Retina (tissue), 1 donor: ENCODE measurements at regions not wholly inside any gene's neighbourhood (a gene's known extent, or its start where the extent isn't known, plus 50 kb on each side); places are given as distances from the start of the nearest gene placed in this dataset.

Experiments
- DNase-seq: peaks from one replicate; pipeline ENCODE4 v3.0.0-alpha.2; 2016

GRCh38 chr12:72082986-72083820 lies 144.6 kb downstream of the TPH2 start:
- DNase-seq, result peak; percentile 51

- DNase-seq, result no peak
Measured at GRCh38 chr12:72084061-72084460, 145.4 kb downstream of the TPH2 start.

DNA sequence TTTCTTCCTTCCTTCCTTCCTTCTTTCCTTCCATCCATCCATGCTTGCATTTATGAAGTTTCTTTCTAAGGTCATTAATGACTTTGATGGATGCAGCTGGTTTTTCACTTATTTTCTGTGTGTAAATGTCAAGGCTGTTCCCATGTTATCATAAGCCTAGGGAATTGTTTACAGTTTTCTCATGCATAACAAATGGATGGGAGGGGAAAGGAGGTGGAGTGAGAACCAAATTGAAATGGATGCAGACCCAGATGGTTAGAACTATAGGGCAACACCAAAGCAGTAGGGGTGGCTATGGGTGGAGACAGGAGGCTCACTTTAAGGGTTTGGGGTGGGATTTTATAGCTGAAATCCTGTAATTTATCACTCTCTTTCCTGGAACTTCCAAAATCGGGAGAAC lies 146.2 kb downstream of the TPH2 start:
- DNase-seq, result no peak

- DNase-seq, result no peak
Measured at GRCh38 chr12:72089678-72090077, 151.0 kb downstream of the TPH2 start.

- DNase-seq, result no peak
Measured at GRCh38 chr12:72093424-72093823, 154.8 kb downstream of the TPH2 start.

DNA sequence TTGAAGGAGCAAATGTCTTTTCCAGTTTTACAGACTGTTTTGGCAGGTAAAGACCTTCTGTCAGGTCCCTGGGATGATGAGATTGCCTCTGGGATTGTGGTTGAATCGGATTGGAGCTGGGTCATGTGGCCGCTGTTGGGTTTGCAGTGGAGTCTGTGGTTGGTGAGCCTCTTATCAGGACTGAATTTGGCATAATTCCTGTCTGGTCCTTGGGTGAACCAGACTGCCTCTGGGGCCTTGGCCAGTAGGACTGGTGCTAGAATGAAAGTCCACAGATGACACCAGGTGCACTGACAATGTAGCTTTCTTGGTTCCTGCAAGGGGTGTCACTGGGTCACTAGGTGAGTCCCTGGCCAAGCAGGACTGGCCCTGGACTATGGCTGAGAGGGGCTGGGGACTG lies 155.3 kb downstream of the TPH2 start:
- DNase-seq, result no peak

DNA sequence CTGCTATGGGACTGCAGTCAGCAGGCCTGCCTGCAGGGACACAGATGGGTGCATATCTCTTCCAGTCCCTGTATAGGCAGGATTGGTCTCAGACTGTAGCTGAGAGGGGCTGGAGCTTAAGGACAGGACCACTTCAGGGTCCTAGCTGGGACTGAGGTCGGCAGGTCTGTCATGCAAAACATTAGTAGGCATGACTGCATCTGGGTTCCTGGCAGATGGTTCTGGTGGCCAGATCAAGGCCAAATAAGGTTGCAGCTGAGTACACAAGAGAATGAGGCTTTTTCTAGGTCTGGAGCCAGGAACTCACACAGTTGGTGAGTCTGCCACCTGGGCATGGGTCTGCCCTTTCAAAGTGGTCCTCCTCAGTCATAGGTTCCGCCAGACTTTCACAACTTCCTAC lies 155.8 kb downstream of the TPH2 start:
- DNase-seq, result no peak

DNA sequence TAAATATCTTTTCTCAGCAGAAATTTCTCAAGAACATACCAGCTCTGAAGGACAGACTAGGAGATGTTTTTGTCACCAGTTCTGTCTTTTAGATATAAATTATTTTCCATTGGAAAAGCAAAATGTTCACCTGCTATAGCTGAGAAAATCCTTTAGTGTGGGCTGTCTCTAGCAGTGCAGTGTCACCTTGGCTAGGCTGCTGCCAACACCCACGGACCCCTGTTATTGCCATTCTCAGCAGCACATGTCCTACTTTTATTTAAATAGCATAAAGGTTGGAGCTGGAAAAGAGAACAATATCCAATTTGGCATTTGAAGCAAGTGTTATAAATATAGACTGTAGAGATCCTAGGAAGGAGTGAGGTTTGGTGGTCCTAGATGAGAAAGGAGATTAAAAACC lies 156.4 kb downstream of the TPH2 start:
- DNase-seq, result no peak

DNA sequence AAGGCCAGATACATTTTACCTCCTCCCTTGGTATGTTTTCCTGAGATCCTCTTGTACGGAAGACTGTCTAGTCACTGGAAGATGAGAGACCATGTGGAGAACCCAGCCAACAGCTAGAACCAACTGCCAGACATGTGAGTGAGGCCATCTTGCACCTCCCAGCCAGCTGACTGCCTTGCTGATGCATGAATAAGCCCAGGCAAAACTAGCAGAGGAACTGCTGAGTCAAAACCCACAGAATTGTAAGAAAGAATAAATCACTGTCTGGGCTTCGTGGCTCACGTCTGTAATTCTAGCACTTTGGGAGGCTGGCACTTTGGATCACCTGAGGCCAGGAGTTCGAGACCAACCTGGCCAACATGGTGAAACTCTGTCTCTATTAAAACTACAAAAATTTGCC lies 160.0 kb downstream of the TPH2 start:
- no peak for DNase-seq

DNA sequence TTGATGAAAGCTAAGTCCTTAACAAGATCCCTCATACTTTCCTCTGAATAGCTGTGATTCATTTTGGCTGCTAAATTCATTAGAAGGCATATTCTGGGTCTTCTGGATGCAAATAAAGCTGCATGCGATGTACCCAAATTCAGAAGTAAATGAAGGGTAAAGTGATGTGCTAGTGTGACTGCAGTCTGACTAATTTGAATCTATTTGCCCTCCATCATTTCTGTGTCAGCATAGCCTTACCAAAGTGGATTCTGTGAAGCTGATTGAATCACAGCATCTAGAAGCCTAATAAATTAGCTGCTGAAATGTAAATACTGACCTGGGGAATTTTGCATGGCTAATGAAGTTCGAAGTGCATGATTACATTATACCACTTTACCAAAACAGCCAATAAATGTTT lies 162.2 kb downstream of the TPH2 start:
- DNase-seq, result no peak

GRCh38 chr12:72102150-72102549 lies 163.5 kb downstream of the TPH2 start:
- DNase-seq, result no peak

- no peak for DNase-seq
Measured at GRCh38 chr12:72105849-72106248, 166.3 kb upstream of the TRHDE start.

- peak; percentile 61 for DNase-seq
Measured at GRCh38 chr12:72110937-72111650, 161.1 kb upstream of the TRHDE start.

DNA sequence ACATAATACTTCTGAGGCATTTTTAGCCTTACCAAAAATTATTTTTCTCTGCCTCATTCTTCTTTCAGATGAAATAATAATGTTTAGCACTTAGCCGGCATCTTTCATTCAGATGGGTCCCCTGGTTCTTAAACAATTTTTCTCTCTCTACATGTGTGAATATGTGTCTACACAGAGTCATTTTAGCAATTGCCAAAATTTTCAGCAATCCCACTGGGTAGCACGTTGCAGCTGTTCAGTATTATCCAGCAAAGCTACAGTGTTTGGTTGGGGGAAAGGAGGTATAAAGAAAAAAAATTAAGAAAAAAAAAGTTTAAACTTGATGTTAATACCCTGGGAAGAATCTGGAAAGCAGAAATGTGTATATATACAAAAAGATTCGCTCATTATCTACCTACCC lies 160.5 kb upstream of the TRHDE start:
- peak; percentile 21 for DNase-seq

DNA sequence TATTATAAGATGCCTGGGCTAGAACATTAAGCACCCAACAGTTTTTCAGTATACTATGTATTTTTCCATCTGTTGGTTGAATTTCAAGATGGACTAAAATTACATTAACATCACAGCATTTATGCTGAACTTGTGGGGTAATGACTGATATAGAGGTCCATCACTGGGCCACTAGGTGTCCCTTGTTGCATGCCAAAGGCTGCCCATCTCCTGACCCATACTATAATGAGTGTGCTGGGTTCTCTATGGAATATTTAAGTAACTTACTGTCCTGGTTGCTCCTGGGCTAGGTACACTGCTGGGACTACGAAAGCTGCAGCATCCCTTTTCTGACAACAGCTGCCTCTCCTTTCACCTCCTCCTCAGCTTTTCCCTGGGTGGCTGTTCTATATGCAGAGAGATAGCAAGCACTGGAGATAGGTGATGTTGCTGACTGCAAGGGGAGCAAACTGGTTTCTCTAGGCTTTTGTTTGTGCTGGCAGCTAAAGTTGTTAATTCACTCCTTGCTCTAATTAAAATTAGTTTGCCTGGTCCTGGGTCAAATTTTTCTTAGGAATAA lies 138.6 kb upstream of the TRHDE start:
- peak; percentile 24 for DNase-seq

GRCh38 chr12:72134246-72135020 lies 137.7 kb upstream of the TRHDE start:
- DNase-seq, result no peak

GRCh38 chr12:72135021-72135301 lies 137.2 kb upstream of the TRHDE start:
- no peak for DNase-seq

- DNase-seq, result no peak
Measured at GRCh38 chr12:72136792-72137191, 135.4 kb upstream of the TRHDE start.

GRCh38 chr12:72139411-72139810 lies 132.8 kb upstream of the TRHDE start:
- DNase-seq, result no peak

DNA sequence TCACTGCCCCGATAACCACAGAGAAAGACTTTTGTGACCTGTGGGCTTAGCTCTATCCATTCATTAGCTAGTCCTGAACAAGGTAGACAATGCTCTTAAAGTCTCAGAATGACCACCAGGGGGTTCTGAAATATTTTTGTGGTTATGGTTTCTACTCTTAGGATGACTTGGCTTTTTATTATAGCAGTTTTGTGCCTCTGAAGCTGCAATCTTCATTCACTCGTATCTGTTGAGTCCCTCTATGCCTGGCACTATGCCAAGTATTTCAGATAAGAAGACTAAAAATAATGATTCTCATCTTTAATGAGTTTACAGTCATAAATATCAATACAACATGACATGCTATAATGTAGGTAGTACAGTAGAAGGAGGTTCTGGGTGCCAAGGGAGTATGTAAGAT lies 130.8 kb upstream of the TRHDE start:
- DNase-seq, result no peak

DNA sequence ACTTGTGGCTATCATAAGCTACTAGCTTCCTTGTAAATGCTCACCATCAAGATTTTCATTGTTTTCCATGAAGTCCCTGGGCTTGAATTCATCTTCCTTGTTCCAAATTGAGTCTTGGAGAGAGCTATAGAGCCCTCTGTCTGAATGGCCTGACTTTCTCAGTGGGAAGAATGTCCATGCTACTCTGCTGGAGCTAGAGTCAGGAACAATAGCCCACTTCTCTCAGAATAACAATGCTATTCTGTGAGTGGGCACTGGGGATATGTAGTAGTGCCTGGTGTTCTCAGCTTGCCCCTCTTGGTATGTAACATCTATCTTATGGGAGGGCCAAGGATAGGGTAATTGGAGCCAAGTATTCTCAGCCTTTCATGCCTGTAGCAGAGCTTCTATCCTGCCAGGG lies 127.6 kb upstream of the TRHDE start:
- no peak for DNase-seq

DNA sequence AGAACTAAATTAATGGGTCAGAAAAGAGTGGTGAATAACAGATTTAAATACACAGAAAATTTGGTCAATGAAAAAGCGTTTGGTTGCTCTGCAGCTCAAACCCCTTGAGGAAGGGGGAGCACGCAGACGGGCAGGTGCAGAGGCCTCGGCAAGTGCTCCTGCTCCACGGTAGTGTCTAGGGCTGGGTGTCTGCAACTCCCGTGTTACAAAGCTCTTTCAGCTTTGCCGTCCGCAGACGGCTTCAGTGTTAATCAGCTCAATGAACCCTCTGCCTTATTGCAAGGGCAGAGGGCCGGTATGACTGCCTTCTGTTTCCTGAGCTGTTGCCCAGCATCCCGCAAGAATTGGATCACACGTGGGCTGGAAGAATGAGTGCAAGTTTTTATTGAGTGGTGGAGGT lies 125.7 kb upstream of the TRHDE start:
- peak; percentile 21 for DNase-seq

- peak; percentile 50 for DNase-seq
Measured at GRCh38 chr12:72148709-72149108, 123.5 kb upstream of the TRHDE start.

- no peak for DNase-seq
Measured at GRCh38 chr12:72162875-72163274, 109.3 kb upstream of the TRHDE start.
